A549 (cell line): ENCODE measurements at regions not wholly inside any gene's neighbourhood (a gene's known extent, or its start where the extent isn't known, plus 50 kb on each side); places are given as distances from the start of the nearest gene placed in this dataset.

ENCODE experiments used
- CTCF ChIP-seq: fragments of >200 bp; sonication (Bioruptor Twin); formaldehyde crosslinking; IDR thresholded peaks from 3 replicates; pipeline ENCODE4 v1.5.1; 2016
- EP300 ChIP-seq, 2 experiments: fragments of >200 bp; sonication (Bioruptor Twin); formaldehyde crosslinking; IDR thresholded peaks; 2 replicates in 1 of 2; 3 replicates in 1 of 2; pipeline ENCODE4 v1.6.1; 2016 to 2017
- REST ChIP-seq: fragments of 200-600 bp; sonication (generic); IDR thresholded peaks from 2 replicates; pipeline ENCODE4 v1.6.1; 2016; ENCODE audit warnings: antibody characterized with exemption, mild to moderate bottlenecking, moderate library complexity
- RFX5 ChIP-seq: fragments of 450-650 bp; IDR thresholded peaks from 2 replicates; pipeline ENCODE4 v1.7.1; 2014; ENCODE audit warnings: antibody characterized with exemption, mild to moderate bottlenecking, moderate library complexity

GRCh38 chr10:6692103-6692502 is 112.0 kb upstream of the PRKCQ start:
- TF ChIP-seq EP300 (IDR thresholded peaks at IDR 0.05) (no peak), RFX5 (no peak), REST (no peak), CTCF (no peak)
